Cardiac fibroblast (primary cell): ENCODE measurements at regions not wholly inside any gene's neighbourhood (a gene's known extent, or its start where the extent isn't known, plus 50 kb on each side); places are given as distances from the start of the nearest gene placed in this dataset.

Source experiments
- DNase-seq, 2 donors: peaks; one replicate each; pipeline versions ENCODE4 v3.0.0 to v3.0.0-alpha.2; 2010; ENCODE audit warnings: low read depth in 2 of 2
- H3K4me3 ChIP-seq, 2 donors: replicated peaks in 1 of 2; 1 replicate in 1 of 2; 2 replicates in 1 of 2; pipeline ENCODE4 v1.5.1; 2011; ENCODE audit warnings: low read depth in 2 of 2, low read length in 2 of 2, mild to moderate bottlenecking in 2 of 2, moderate library complexity in 1 of 2
- TF ChIP-seq, protein P1 (sequence below): IDR thresholded peaks from one replicate; pipeline ENCODE4 v1.5.1; 2011; ENCODE audit warnings: low read depth, mild to moderate bottlenecking, low read length, inconsistent platforms

GRCh38 chr18:47737956-47738355 is 192.5 kb downstream of the SMAD2 start:
- no peak for DNase-seq
- no peak overlapping the region for H3K4me3 ChIP-seq
- TF ChIP-seq, protein P1, sequence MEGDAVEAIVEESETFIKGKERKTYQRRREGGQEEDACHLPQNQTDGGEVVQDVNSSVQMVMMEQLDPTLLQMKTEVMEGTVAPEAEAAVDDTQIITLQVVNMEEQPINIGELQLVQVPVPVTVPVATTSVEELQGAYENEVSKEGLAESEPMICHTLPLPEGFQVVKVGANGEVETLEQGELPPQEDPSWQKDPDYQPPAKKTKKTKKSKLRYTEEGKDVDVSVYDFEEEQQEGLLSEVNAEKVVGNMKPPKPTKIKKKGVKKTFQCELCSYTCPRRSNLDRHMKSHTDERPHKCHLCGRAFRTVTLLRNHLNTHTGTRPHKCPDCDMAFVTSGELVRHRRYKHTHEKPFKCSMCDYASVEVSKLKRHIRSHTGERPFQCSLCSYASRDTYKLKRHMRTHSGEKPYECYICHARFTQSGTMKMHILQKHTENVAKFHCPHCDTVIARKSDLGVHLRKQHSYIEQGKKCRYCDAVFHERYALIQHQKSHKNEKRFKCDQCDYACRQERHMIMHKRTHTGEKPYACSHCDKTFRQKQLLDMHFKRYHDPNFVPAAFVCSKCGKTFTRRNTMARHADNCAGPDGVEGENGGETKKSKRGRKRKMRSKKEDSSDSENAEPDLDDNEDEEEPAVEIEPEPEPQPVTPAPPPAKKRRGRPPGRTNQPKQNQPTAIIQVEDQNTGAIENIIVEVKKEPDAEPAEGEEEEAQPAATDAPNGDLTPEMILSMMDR, result no peak

- no peak for DNase-seq
- TF ChIP-seq, protein P1, result no peak
Observed at GRCh38 chr18:47737198-47737830, 193.1 kb downstream of the SMAD2 start.

GRCh38 chr18:47736376-47737140 is 193.9 kb downstream of the SMAD2 start:
- DNase-seq, result no peak
- H3K4me3 ChIP-seq, result no peak overlapping the region
- TF ChIP-seq, protein P1, result no peak

More at GRCh38 chr18:47737198-47737830, 193.1 kb downstream of the SMAD2 start:
- H3K4me3 ChIP-seq, result no peak overlapping the region

DNA sequence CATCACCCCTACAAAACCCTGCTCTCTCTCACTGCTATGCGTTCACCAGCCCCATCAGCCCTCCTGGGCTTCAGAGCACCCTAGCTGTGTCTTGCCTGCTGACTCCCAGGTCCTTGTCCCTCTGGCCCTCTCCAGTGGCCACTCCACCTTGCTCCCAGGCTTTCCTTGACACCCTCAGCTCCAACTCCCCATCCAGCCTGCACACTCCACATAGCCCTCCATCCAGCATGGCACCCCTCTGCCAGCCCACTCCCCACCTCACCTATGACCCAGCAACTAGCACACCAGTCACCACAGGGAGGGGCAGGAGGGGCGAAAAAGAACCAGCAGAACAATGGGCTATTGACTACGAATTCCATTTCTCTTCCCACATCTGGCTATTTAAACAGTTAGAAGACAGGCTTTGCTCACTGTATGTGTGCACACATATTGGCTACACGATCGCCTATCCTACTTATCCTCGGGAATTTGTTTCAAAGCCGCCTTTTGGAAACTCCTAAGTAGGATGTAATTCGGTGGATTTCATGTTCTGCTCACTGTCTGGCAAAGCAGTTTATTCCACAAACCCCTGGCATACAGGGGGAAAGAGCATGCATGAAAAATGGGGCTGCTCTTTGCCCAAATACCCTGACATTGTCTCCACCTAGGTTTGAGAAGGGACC is 195.3 kb downstream of the SMAD2 start:
- H3K4me3 ChIP-seq, result no peak overlapping the region
- TF ChIP-seq, protein P1, result no peak
- no peak for DNase-seq

- no peak for DNase-seq
- TF ChIP-seq, protein P1, result no peak
Observed at GRCh38 chr18:47731276-47731675, 199.2 kb downstream of the SMAD2 start.

DNA sequence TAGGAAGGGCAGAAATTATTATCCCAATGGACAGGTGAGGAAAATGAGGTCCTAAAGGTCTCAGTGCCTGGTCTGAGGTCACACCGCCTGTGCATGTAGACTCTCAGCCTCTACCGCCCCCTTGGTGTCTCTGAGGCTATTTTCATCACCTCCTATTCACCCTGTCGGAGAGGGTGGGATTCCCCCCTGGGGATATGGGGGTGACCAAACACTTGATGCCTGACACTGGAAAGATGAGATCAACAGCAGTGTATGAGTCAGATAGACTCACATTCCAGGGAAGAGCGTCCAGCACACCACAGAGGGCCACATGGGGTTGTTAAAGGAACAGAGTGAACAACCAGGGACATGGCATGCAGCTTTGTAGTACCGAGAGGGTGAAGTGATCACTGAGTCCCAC is 199.7 kb downstream of the SMAD2 start:
- TF ChIP-seq, protein P1, result no peak
- no peak overlapping the region for H3K4me3 ChIP-seq
- DNase-seq, result peak in 1 of 2 donors; percentile 5

More at GRCh38 chr18:47731276-47731675, 199.2 kb downstream of the SMAD2 start:
- no peak overlapping the region for H3K4me3 ChIP-seq
